GM18498 (cell line): ENCODE measurements at regions not wholly inside any gene's neighbourhood (a gene's known extent, or its start where the extent isn't known, plus 50 kb on each side); places are given as distances from the start of the nearest gene placed in this dataset.
"Not testable (repeated sequence)": the region's sequence is repeated elsewhere in the genome, so short reads cannot be mapped to it uniquely, and the experiment has no call there.

Source experiments
- ATAC-seq: cut with Tn5 transposase; IDR thresholded peaks from one replicate; pipeline ENCODE4 v1.9.1; 2021; ENCODE audit warnings: mild to moderate bottlenecking, moderate library complexity; ENCODE audit not compliant: unreplicated experiment

DNA sequence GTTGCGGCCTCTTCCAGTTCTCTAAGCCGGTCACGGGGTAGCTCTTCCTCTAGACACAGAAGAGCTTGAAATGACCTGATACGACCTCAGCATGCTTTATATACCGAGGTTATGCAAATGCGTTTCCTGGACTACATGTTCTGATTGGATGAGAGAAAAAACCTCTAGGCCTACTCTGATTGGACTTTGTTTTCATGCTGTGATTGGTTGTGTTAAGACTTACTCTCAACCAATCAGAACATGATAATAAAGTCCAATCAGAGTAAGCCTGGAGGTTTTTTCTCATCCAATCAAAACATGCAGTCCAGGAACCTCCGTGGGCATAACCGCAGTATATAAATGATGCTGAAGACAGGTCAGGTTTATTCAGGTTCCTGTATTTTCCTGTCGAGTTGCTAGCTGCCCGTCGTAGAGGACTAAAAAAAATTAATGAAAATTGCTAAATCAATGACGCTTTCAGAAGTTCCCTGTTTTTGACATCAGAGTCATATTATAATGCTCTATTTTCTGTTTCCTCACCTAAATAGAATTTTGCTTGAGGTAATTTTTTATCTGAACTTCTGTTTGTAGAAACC lies 177.4 kb downstream of the POTEB3 start:
- ATAC-seq: no peak

DNA sequence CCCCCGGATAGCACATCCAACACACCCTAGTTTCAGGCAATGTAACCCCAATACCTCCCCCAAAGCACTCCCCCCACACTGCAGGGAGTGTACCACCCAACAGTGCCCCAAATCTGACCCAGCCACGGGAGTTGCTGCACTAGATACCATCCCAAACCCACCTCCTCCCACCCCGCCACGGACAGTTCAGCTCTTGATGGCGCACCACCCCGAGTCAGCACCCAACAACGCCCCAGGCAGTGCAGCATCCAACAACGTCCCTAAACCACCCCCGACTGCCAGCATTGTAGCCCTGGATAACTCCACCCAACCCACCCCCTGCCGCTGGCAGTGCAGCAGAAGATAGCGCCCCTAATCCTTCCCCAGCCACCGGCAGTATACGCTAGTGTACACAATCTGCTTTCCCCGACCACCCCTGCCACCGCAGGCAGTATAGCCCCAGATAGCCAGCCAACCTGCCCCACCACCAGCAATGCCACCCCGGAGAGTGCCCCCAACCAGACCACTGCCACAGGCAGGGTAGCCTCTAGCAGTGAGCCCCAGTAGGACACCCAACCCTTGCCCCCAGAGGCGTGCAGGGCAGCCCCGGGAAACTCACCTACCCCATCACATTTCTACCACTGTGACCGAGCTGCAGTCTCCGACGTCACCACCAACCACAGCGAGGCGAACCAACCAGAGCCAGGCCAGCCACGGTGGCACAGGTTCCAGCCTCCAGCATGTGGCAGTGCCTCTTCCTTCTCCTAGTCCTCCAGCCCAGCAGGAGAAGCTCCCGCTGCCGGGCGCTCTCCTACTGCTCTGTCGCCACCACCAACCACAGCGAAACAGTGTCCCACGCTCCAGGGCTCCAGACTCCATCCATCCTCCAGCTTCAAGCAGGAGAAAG lies 178.1 kb downstream of the POTEB3 start:
- no peak for ATAC-seq

DNA sequence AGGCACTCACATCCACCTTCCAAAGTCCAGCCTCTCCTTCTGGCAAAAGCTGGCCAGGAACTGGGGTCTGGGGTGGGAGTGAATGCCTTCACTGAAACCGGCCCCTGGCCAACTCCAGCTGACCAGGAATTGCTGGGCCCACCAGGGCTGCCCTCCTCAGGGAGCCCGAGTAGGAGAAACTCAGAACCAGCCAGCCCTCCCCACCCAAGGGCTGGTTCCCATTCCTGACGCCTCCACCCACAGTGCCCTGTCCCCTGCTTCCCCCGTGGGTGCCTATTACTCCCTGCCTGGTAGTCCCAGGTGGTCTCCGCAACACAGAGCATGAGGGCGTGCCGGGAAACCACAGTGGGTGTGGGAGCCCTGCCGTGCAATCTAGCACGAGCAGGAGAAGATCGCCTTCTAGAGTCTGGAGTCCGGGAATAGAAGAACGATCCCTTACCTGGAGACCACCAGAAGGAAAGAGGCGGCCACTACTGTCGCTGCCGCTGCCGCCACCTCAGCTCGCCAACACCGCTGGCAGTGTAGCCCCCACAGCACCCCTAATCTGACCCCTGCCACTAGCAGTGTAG lies 178.8 kb downstream of the POTEB3 start:
- ATAC-seq: no peak

DNA sequence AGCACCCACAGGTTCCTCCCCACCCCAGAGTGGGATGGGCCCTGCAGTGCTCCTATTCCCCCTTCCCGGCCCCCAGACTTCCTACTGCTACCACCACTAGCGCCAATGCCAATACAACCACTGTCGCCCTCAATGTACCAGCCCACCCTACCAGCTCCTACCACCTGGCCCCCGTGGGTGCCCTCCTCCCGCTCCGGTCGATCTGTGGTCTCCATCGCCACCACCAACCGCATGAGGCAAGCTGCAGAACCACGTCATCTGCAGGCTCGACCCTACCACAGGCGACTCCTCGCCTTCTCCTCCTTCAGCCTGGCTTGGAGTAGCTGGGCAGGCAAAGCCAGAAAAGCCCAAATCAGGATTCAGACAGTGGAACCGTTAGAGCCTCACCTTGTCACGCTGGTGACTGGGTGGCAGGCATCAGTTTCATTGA lies 179.3 kb downstream of the POTEB3 start:
- ATAC-seq: no peak

DNA sequence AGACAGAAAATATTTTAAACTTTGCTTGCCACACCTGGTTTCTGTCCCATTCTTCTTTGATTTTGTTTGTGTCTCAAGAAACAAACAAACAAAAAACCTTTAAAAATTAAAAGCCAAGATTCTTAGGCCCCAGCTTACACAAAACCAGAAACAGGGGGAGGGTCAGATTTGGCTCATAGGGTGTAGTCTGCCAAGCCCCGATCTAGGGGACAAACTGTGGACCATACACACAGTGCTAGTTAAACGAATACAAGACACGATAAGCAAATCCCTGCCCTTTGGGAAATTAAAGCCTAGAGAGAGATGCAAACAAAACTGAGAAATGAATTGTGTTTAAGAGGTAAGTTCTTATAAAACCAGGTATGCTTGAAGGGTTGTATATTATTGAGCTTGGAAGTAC lies 181.7 kb downstream of the POTEB3 start:
- ATAC-seq: not testable (repeated sequence)

DNA sequence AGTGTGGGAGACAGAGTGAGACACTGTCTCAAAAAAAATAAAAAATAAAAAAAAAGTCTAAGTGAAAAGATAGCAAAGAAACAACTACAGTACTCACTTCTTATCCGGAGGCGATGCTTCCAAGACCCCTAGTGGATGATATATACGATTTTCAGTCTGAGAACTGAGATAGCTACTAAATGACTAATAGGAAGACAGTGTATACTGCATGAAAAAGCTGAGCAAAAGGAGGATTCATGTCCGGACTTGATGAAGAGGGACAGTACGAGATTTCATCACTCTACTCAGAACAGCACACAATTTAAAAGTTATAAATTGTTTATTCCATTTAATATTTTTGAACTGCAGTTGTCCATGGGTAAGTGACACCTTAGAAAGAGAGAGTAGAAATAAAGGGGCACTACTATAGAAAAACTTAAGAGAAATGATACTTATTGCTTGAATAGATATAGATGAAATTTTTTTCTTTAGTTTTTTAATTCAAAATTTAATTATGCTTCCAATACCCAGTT lies 190.7 kb downstream of the POTEB3 start:
- ATAC-seq: not testable (repeated sequence)
